Activated CD8-positive, alpha-beta memory T cell treated with anti-CD3 and anti-CD28 coated beads, Interleukin-2, amount 10 ng/mL, durations not matched to agents 7 days and 5 days (primary cell): ENCODE measurements at regions not wholly inside any gene's neighbourhood (a gene's known extent, or its start where the extent isn't known, plus 50 kb on each side); places are given as distances from the start of the nearest gene placed in this dataset.

Experiments
- ATAC-seq: fragments of 150-1000 bp; cut with Tn5 transposase; one replicate; pipeline ENCODE4 v1.10.0; 2021; ENCODE audit warnings: moderate library complexity
- CTCF ChIA-PET: fragments of 350-600 bp; sonication (Branson Sonifier 250); formaldehyde crosslinking; loops from one replicate; lab custom pipeline; 2021; ENCODE audit warnings: antibody characterized with exemption; lab: Charles Lee
- DNase-seq: peaks from one replicate; pipeline ENCODE4 v3.0.0-alpha.2; 2020
- H3K27ac Mint-ChIP-seq: one replicate; pipeline ENCODE4 v1.8.0; 2021; ENCODE audit warnings: mild to moderate bottlenecking, mixed read lengths
- H3K27me3 Mint-ChIP-seq: one replicate; pipeline ENCODE4 v1.8.0; 2021; ENCODE audit warnings: mixed read lengths
- H3K36me3 Mint-ChIP-seq: one replicate; pipeline ENCODE4 v1.8.0; 2021; ENCODE audit warnings: mild to moderate bottlenecking, mixed read lengths
- H3K4me1 Mint-ChIP-seq: one replicate; pipeline ENCODE4 v1.8.0; 2021; ENCODE audit warnings: mixed read lengths
- H3K4me3 Mint-ChIP-seq: one replicate; pipeline ENCODE4 v1.8.0; 2021; ENCODE audit warnings: mild to moderate bottlenecking, moderate library complexity, mixed read lengths
- H3K9me3 Mint-ChIP-seq: one replicate; pipeline ENCODE4 v1.8.0; 2022; ENCODE audit warnings: low read depth, mixed read lengths

DNA sequence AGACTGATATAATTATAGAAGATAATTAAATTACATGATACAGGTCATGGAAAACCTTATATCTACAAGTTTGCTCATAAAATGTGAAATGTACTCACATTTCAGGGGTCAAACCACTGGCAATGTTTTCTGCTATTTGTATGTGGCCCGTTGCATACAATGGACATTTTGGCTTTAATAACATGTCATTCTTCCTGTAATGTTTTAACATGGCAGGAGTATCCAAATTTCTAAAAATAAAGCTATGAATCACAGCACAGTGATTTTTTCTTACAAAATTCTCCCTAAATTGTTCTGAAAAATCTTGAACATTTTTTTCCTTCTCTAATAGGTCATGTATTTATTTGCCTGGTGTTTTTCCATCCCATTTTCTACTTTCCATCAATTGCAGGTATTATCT is 305.7 kb downstream of the SMOC2 start:
- DNase-seq (no peak), ATAC-seq (no peak)
- Mint-ChIP-seq H3K9me3 (peaks cover 2% of the 10 kb centered on the region), H3K4me1 (no peaks in the 10 kb centered on the region), H3K27me3 (no peaks in the 10 kb centered on the region), H3K27ac (no peak overlapping the region), H3K36me3 (no peaks in the 10 kb centered on the region), H3K4me3 (no peak overlapping the region)
- CTCF ChIA-PET, result no interaction called here

DNA sequence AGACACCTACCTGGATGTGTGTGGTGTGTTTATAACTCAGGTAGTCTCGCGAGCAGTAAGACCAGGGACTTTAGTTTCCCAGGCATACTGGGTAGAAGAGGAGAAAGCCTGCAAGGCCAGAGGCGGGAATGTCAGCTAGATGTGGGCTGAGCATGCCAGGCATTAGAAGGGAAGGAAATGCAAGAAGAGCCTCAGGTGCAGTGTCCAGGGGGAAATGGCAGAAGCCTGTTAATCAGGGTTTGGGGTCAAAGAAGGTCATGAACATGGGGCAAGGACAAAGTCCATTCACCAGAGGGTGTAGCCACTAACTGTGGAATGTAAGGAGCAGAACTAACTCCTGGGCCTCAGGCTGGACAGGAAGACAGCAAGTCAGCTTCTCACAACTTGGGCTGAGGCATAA is 305.0 kb downstream of the SMOC2 start:
- no peak overlapping the region for H3K27ac Mint-ChIP-seq
- no peaks in the 10 kb centered on the region for H3K36me3 Mint-ChIP-seq
- CTCF ChIA-PET, result no interaction called here
- no peak for DNase-seq
- H3K4me1 Mint-ChIP-seq, result no peaks in the 10 kb centered on the region
- peaks cover 4% of the 10 kb centered on the region for H3K9me3 Mint-ChIP-seq
- H3K4me3 Mint-ChIP-seq, result no peak overlapping the region
- ATAC-seq, result no peak
- no peaks in the 10 kb centered on the region for H3K27me3 Mint-ChIP-seq

DNA sequence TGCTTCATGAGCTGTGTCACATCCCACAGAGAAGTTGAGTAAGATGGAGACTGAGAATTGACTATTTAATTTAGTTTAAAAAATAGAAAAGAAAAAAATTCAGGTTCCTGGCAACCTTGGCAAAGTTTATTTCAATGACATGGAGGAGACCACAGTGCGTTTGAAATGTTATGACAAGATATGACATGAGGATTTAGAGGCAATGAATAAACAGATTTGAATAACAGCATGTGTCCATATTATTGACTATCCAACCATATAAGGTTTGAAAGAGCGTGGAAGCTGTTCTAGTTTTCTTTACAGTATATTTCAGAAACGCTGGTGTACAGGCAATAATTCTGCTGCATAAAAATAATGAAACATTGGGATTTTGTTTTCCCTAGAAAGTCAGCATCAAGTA is 303.9 kb downstream of the SMOC2 start:
- peaks cover 6% of the 10 kb centered on the region for H3K9me3 Mint-ChIP-seq
- no peaks in the 10 kb centered on the region for H3K27me3 Mint-ChIP-seq
- H3K36me3 Mint-ChIP-seq, result no peaks in the 10 kb centered on the region
- CTCF ChIA-PET, result no interaction called here
- H3K27ac Mint-ChIP-seq, result no peak overlapping the region
- DNase-seq (no peak), ATAC-seq (no peak)
- no peak overlapping the region for H3K4me3 Mint-ChIP-seq
- H3K4me1 Mint-ChIP-seq, result no peaks in the 10 kb centered on the region

DNA sequence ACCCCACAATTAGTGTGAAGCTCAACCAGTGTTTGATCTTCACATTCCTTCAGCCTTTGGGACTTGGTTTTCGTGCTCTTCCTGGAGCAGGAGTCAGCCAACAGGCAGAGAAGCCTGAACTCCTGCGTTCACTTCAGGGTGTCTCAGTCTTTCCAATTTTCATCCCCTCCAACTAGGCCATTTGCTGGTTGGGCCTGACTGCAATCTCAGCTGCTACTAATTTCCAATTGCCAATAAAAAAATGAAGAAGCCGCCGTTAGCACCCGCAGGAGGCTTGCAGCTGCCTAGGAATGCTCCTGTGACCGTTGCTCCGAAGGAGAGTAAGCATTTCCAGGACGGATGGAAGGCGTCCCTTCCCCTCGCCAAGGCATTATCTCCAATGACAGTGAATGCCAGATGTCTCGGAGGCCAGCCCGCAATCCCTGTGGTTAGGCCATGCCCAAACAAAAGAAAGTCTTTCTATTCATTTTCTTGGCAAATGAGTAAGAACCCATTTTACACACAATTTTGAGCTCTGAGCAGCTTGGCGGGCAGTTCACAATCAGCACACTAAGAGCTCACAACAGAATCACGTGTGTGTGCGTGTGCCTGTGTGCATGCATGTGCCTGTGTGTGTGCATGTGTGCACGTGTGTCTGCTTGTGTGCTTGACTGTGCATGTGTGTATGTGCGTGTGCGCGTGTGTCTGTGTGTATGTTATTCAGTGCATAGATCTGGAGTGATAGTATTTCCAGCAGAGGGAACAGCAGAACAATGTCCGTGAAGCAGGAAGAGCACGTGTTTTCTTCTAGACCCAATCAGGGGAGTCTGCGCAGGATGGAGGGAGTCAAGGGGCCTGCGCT is 301.2 kb downstream of the SMOC2 start:
- H3K4me3 Mint-ChIP-seq, result no peak overlapping the region
- H3K27ac Mint-ChIP-seq, result no peak overlapping the region
- CTCF ChIA-PET, result no interaction called here
- H3K9me3 Mint-ChIP-seq, result peaks cover 6% of the 10 kb centered on the region
- no peak for DNase-seq
- H3K36me3 Mint-ChIP-seq, result no peaks in the 10 kb centered on the region
- no peaks in the 10 kb centered on the region for H3K27me3 Mint-ChIP-seq
- ATAC-seq, result no peak
- H3K4me1 Mint-ChIP-seq, result no peaks in the 10 kb centered on the region

DNA sequence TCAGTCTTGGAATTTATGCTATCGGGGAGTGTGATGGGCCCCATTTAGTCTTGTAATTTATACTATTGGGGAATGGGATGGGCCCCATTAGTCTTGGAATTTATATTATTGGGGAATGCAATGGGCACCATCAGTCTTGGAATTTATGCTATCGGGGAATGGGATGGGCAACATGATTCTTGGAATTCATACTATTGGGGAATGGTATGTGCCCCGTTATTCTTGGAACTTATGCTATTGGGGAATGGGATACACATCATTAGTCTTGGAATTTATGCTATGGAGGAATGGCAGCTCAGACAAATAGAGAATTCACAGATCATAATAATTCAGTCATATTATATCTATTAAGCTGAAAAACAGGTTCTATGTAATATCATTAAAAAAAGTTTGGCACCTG is 300.3 kb downstream of the SMOC2 start:
- DNase-seq, result no peak
- H3K27me3 Mint-ChIP-seq, result no peaks in the 10 kb centered on the region
- CTCF ChIA-PET, result no interaction called here
- no peaks in the 10 kb centered on the region for H3K36me3 Mint-ChIP-seq
- no peaks in the 10 kb centered on the region for H3K4me1 Mint-ChIP-seq
- ATAC-seq, result no peak
- no peak overlapping the region for H3K27ac Mint-ChIP-seq
- H3K9me3 Mint-ChIP-seq, result peaks cover 6% of the 10 kb centered on the region
- no peak overlapping the region for H3K4me3 Mint-ChIP-seq

DNA sequence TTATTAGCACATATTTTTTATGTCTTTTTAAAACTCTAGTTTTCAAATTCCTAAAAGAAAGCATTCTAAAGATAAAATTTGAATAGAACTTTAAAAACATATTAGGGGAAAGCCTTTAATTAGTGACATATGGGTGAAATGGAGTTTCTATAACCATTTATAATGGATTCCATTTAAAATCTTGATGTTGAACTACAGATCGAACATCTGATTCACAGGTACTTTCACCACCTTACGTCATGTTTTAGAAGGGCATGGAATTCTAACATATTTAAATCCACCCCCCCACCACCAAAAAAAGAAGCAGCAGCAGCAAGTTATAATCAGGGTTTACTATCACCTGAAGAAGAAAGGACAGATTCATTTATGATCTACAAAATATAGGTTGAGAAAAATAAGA is 298.4 kb downstream of the SMOC2 start:
- Mint-ChIP-seq H3K4me1 (no peaks in the 10 kb centered on the region), H3K4me3 (no peak overlapping the region), H3K36me3 (no peaks in the 10 kb centered on the region), H3K9me3 (peaks cover 6% of the 10 kb centered on the region), H3K27ac (no peak overlapping the region), H3K27me3 (no peaks in the 10 kb centered on the region)
- ATAC-seq (no peak), DNase-seq (no peak)
- CTCF ChIA-PET, result no interaction called here

DNA sequence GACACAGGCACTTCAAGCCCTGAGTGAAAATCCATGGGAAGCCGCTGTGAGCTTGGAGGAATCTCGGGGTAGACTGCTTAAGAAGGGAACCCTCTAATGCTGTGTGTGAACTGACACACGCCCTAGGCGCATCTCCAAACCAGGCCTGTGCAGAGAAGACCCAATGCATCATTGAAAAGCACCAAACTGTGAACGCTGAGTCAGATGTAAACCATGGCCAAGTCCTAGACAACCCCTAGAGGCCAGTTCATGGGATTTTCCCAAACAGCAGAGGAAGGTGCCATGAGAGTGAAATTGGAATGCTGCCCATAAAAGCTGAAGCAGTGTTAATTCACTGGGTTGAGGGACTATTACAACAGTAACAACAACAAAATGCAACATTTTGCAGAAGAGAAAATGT is 296.5 kb downstream of the SMOC2 start:
- no peaks in the 10 kb centered on the region for H3K4me1 Mint-ChIP-seq
- no peak overlapping the region for H3K27ac Mint-ChIP-seq
- ATAC-seq (no peak), DNase-seq (no peak)
- no peaks in the 10 kb centered on the region for H3K36me3 Mint-ChIP-seq
- H3K9me3 Mint-ChIP-seq, result peaks cover 5% of the 10 kb centered on the region
- no peak overlapping the region for H3K4me3 Mint-ChIP-seq
- H3K27me3 Mint-ChIP-seq, result no peaks in the 10 kb centered on the region
- CTCF ChIA-PET, result no interaction called here

DNA sequence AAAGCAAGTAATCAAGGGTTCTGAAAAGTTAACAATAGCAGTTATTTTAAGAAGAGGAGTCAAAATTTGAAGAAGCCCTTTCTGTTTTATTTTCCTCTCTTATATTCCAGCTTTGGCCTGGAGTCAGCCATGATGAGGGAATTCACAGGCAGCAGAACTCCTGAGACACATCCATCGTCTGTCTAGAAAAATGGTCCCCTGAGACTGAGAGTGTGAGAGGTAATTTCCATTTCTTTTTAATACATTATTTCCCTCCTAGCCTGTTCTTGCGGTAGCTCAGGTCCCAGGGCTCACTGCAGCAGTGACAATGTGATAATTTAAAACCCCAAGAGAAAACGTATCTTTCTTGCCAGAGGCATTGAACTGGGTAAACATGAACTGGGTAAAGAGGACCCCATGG is 296.0 kb downstream of the SMOC2 start:
- no peak for ATAC-seq
- Mint-ChIP-seq H3K36me3 (no peaks in the 10 kb centered on the region), H3K4me3 (no peak overlapping the region), H3K4me1 (no peaks in the 10 kb centered on the region), H3K9me3 (peaks cover 3% of the 10 kb centered on the region), H3K27me3 (no peaks in the 10 kb centered on the region), H3K27ac (no peak overlapping the region)
- CTCF ChIA-PET, result no interaction called here
- DNase-seq, result no peak

DNA sequence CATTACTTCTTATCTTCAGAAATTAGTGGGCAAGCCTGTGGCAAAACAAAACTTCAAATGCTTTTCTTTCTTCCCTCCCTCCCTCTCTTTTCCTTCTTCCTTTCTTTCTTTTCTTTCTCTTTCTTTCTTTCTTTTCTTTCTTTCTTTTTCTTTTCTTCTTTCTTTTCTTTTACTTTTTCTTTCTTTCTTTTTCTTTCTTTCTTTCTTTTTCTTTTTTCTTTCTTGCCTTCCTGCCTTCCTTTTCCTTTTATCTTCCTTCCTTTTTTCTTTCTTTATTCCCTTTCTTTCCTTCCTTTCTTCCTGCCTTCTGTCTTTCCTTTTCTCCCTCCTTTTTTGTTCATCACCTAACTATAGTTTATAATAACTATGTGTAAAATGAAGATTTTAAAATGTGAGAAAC is 295.1 kb downstream of the SMOC2 start:
- Mint-ChIP-seq H3K9me3 (peaks cover 2% of the 10 kb centered on the region), H3K27me3 (no peaks in the 10 kb centered on the region), H3K4me3 (no peak overlapping the region), H3K36me3 (no peaks in the 10 kb centered on the region), H3K4me1 (no peaks in the 10 kb centered on the region), H3K27ac (no peak overlapping the region)
- DNase-seq, result no peak
- CTCF ChIA-PET, result no interaction called here
- ATAC-seq, result no peak

DNA sequence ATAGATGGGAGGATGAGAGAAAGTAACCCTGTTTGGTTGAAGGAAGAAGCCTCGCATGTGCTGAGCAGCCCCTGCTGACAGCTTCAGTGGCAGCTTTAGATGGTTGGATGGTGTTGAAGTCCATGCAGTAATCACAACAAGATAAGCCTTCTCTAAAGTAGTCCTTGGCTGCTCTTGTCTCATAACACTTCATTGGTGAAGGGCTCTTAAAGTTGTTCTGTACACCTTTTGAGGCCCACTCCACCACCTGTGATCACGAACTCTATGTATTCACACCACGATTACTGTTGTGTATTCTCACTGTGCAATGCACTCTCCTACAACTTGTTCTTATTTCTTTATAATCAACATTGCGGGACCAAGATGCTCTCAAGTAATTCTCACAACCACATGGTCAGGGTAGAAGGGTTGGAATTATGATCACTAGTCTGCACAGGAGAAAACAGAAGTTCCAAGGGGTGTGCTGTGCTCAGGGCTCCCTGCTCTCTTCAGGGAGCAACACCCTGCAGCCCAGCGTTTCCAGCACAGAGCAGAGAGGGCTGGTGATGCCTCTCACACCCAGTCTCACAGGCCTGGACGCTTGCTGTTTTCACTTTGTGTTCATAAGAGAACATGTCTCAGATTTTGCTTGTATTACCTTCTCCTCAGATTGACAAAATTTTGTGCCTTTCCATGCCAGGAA is 294.4 kb downstream of the SMOC2 start:
- no peak for ATAC-seq
- Mint-ChIP-seq H3K4me1 (no peaks in the 10 kb centered on the region), H3K36me3 (no peaks in the 10 kb centered on the region), H3K4me3 (no peak overlapping the region), H3K27ac (no peak overlapping the region), H3K9me3 (no peaks in the 10 kb centered on the region), H3K27me3 (no peaks in the 10 kb centered on the region)
- CTCF ChIA-PET, result no interaction called here
- no peak for DNase-seq

DNA sequence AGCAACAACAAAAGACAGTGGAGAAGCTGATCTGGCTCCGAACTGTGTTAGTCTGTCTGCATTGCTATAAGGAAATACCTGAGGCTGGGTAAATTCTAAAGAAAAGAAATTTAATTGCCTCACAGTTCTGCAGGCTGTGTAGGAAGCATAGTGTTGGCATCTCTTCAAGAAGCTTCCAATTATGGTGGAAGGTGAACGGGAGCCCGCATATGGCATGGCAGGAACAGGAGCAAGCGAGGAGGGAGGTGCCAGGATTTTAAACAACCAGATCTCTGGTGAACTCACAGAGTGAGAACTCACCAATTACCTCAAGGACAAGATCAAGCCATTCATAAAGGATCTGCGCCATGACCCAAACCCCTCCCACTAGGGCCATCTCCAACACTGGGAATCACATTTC is 293.5 kb downstream of the SMOC2 start:
- no peak for DNase-seq
- Mint-ChIP-seq H3K36me3 (no peaks in the 10 kb centered on the region), H3K27ac (no peak overlapping the region), H3K4me1 (no peaks in the 10 kb centered on the region), H3K4me3 (no peak overlapping the region), H3K27me3 (no peaks in the 10 kb centered on the region), H3K9me3 (no peaks in the 10 kb centered on the region)
- no peak for ATAC-seq
- CTCF ChIA-PET, result no interaction called here

DNA sequence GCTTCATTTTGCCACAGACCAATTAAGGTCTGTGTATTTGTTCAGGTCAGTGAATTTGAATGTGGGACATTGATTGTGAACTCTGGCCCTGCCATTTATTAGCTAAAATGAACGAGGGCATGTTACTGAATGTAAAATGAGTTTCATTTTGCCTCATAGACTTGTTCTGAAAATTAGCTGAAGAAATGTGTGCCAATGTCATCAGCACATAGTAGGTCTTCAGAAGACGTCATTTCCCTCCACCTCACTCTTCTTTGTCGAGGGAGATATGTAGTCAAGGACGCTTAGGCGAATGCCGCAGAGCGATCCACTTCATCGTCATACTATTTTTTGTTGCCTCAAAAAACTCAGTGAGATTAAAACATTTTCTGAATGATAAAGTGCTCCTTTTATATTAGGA is 291.7 kb downstream of the SMOC2 start:
- no peaks in the 10 kb centered on the region for H3K36me3 Mint-ChIP-seq
- H3K4me3 Mint-ChIP-seq, result no peak overlapping the region
- no peaks in the 10 kb centered on the region for H3K4me1 Mint-ChIP-seq
- CTCF ChIA-PET, result no interaction called here
- H3K27ac Mint-ChIP-seq, result no peak overlapping the region
- no peak for ATAC-seq
- H3K27me3 Mint-ChIP-seq, result no peaks in the 10 kb centered on the region
- no peak for DNase-seq
- no peaks in the 10 kb centered on the region for H3K9me3 Mint-ChIP-seq

DNA sequence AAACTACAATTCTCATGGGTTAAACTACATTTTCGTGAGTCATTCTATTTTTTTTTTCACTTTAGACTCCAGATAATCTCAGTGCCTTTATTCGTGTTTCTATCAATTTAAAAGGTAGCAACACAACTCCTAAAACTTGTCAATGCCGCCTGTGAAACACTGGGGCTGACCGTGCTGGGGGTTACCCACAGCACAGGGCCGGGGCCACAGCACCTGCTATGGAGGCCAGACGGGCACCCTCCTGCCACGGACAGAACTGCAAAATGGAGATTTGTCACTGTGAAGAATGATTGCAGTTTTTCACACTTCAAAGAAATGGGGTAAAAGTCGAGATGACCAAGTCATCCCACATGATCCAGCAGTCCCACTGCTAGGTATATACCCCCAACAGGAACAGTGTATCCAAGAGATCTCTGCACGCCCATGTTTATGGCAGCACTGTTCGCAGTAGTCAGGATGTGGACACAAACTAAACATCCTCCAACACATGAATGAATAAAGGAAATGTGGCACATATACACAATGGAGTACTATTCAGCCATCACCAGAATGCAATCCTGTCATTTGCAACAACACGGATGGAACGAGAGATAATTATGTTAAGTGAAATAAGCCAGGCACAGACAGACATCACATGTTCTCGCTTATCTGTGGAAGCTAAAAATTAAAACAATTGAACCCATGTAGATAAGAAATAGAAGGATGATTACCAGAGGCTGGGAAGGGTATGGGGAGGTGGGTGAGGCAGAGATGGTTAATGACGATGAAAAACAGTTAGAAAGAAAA is 290.1 kb downstream of the SMOC2 start:
- H3K4me1 Mint-ChIP-seq, result no peaks in the 10 kb centered on the region
- H3K27me3 Mint-ChIP-seq, result no peaks in the 10 kb centered on the region
- no peak overlapping the region for H3K27ac Mint-ChIP-seq
- no peak for ATAC-seq
- H3K36me3 Mint-ChIP-seq, result no peaks in the 10 kb centered on the region
- CTCF ChIA-PET, result no interaction called here
- no peak overlapping the region for H3K4me3 Mint-ChIP-seq
- no peak for DNase-seq
- H3K9me3 Mint-ChIP-seq, result no peaks in the 10 kb centered on the region

DNA sequence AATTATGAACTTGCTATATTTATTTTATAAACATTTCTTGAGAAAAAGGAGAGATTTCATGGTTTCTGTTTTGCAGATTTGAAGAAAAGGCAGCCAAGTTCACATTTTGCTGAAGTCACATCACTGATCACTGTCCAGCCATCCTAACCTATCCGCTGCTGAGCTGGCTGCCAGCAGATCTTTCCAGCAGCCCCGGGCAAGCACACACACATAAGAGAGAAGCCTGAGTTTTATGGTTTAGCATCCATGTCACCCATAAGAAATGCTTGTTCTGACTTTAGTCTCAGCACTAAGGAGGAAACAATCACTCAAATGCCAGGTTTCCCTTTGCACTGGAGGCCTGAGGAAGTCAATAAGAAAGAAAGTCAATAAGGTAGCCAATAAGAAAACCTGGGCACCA is 287.1 kb downstream of the SMOC2 start:
- Mint-ChIP-seq H3K27me3 (no peaks in the 10 kb centered on the region), H3K27ac (no peak overlapping the region), H3K4me1 (no peaks in the 10 kb centered on the region), H3K36me3 (no peaks in the 10 kb centered on the region), H3K4me3 (no peak overlapping the region), H3K9me3 (no peaks in the 10 kb centered on the region)
- DNase-seq (no peak), ATAC-seq (no peak)
- CTCF ChIA-PET, result no interaction called here
